Kidney (tissue), 13 donors: ENCODE measurements at regions not wholly inside any gene's neighbourhood (a gene's known extent, or its start where the extent isn't known, plus 50 kb on each side); places are given as distances from the start of the nearest gene placed in this dataset.

ENCODE experiments used
- DNase-seq, 5 donors: peaks; one replicate each; pipeline ENCODE4 v3.0.0-alpha.2; 2013 to 2020
- FAIRE-seq: peaks from 2 replicates; lab custom pipeline; 2012; peaks lifted over from hg19 to GRCh38; lab: Jason Lieb, UNC
- H3K27ac ChIP-seq, 2 donors: one replicate each; pipeline ENCODE4 v1.7.0; 2013; ENCODE audit warnings: low read depth in 2 of 2, low read length in 2 of 2, inconsistent platforms in 1 of 2
- H3K27me3 ChIP-seq: one replicate; pipeline ENCODE4 v1.7.1; 2013; ENCODE audit warnings: low read length, inconsistent platforms; ENCODE audit not compliant: control insufficient read depth, insufficient read depth
- H3K36me3 ChIP-seq, 3 donors: one replicate each; pipeline versions ENCODE4 v1.7.0 to v1.7.1; 2013; ENCODE audit warnings: low read length in 3 of 3, control low read depth in 1 of 3, inconsistent platforms in 1 of 3; ENCODE audit not compliant: insufficient read depth in 3 of 3, control insufficient read depth in 2 of 3
- H3K4me1 ChIP-seq, 3 donors: one replicate each; pipeline versions ENCODE4 v1.7.0 to v1.7.1; 2013; ENCODE audit warnings: low read length in 3 of 3, inconsistent platforms in 1 of 3, low read depth in 1 of 3; ENCODE audit not compliant: control insufficient read depth in 2 of 3, insufficient read depth in 2 of 3
- H3K4me3 ChIP-seq, 3 donors: one replicate each; pipeline versions ENCODE4 v1.7.0 to v1.8.1; 2013; ENCODE audit warnings: low read length in 3 of 3, control low read depth in 1 of 3, inconsistent platforms in 1 of 3
- H3K9ac ChIP-seq, 3 donors: one replicate each; pipeline versions ENCODE4 v1.7.0 to v1.7.1; 2013; ENCODE audit warnings: low read length in 3 of 3, control low read depth in 1 of 3, inconsistent platforms in 1 of 3
- H3K9me3 ChIP-seq, 3 donors: one replicate each; pipeline versions ENCODE4 v1.7.0 to v1.7.1; 2013; ENCODE audit warnings: low read length in 3 of 3, control low read depth in 1 of 3, inconsistent platforms in 1 of 3; ENCODE audit not compliant: control insufficient read depth in 2 of 3, insufficient read depth in 1 of 3
- CTCF ChIP-seq: IDR thresholded peaks from 3 replicates; pipeline ENCODE4 v1.5.1; 2012; ENCODE audit warnings: mild to moderate bottlenecking, moderate library complexity, borderline replicate concordance; ENCODE audit not compliant: insufficient read depth; ENCODE audit errors: extremely low read depth
- intact Hi-C: fragments of 100-400 bp; cut with DNase I; formaldehyde crosslinking; loops from one replicate; pipeline ENCODE4 v1.11.1; 2022
- donor health status: control.
- donor health status: control.
- donor health status: control.
- donor health status: control.
- donor health status: control.
- donor health status: DM: yes; HTN: yes; CAD: no.
- donor health status: Normal renal cell carcinoma (clear cell type).

GRCh38 chr16:80122115-80122514, 418.7 kb upstream of the DYNLRB2 start:
- no peak for TF ChIP-seq CTCF
- Histone ChIP-seq H3K9me3 (no peaks in the 10 kb centered on the region), H3K27me3 (no peaks in the 10 kb centered on the region), H3K27ac (no peak overlapping the region), H3K4me1 (peaks cover 0 to 2% (median 0%) of the 10 kb centered on the region in 3 donors), H3K36me3 (no peaks in the 10 kb centered on the region), H3K9ac (no peak overlapping the region), H3K4me3 (no peak overlapping the region)
- DNase-seq: peak; percentile 39 to 85 (median 60)
- no peak for FAIRE-seq
- intact Hi-C loops: no loop called here

GRCh38 chr16:80121522-80121909, 419.3 kb upstream of the DYNLRB2 start:
- Histone ChIP-seq H3K27ac (no peak overlapping the region), H3K4me3 (no peak overlapping the region), H3K9me3 (no peaks in the 10 kb centered on the region), H3K4me1 (peaks cover 0 to 2% (median 0%) of the 10 kb centered on the region in 3 donors), H3K9ac (no peak overlapping the region), H3K27me3 (no peaks in the 10 kb centered on the region), H3K36me3 (no peaks in the 10 kb centered on the region)
- intact Hi-C loops: no loop called here
- TF ChIP-seq CTCF: no peak
- DNase-seq (no peak), FAIRE-seq (no peak)

- no peaks in the 10 kb centered on the region for H3K36me3 ChIP-seq
- H3K27me3 ChIP-seq: no peaks in the 10 kb centered on the region
- intact Hi-C loops: no loop called here
- H3K4me3 ChIP-seq: no peak overlapping the region
- FAIRE-seq (no peak), DNase-seq (no peak)
- no peaks in the 10 kb centered on the region for H3K9me3 ChIP-seq
- H3K4me1 ChIP-seq: peaks cover 0 to 2% (median 0%) of the 10 kb centered on the region in 3 donors
- no peak for TF ChIP-seq CTCF
- no peak overlapping the region for H3K9ac ChIP-seq
- H3K27ac ChIP-seq: no peak overlapping the region
Measured at GRCh38 chr16:80120899-80121521, 419.8 kb upstream of the DYNLRB2 start.

- intact Hi-C loops: no loop called here
- no peak for TF ChIP-seq CTCF
- H3K36me3 ChIP-seq: no peaks in the 10 kb centered on the region
- no peak overlapping the region for H3K9ac ChIP-seq
- H3K27me3 ChIP-seq: no peaks in the 10 kb centered on the region
- H3K4me1 ChIP-seq: peaks cover 0 to 2% (median 0%) of the 10 kb centered on the region in 3 donors
- H3K4me3 ChIP-seq: no peak overlapping the region
- DNase-seq: no peak
- no peaks in the 10 kb centered on the region for H3K9me3 ChIP-seq
- no peak overlapping the region for H3K27ac ChIP-seq
- FAIRE-seq: no peak
Measured at GRCh38 chr16:80117556-80118130, 423.1 kb upstream of the DYNLRB2 start.
